ENCODE measurements at regions not wholly inside any gene's neighbourhood (a gene's known extent, or its start where the extent isn't known, plus 50 kb on each side); places are given as distances from the start of the nearest gene placed in this dataset.

- Histone ChIP-seq H3K4me3 (ENCODE audit: control insufficient read depth in 2 of 3, extremely low read depth in 1 of 3, insufficient read depth in 2 of 3, low read depth in 1 of 3, low read length in 3 of 3) (no peak overlapping the region), H3K9me1 (ENCODE audit: control insufficient read depth, extremely low read depth, insufficient read depth, low read length) (no peaks in the 10 kb centered on the region), H3K36me3 (ENCODE audit: control insufficient read depth in 2 of 2, extremely low read depth in 1 of 2, insufficient read depth in 2 of 2, low read length in 2 of 2) (no peaks in the 10 kb centered on the region), H3K4me2 (ENCODE audit: control insufficient read depth, extremely low read depth, insufficient read depth, low read depth, low read length) (no peak overlapping the region), H2AFZ (ENCODE audit: control insufficient read depth, low read length) (no peak overlapping the region), H3K27ac (ENCODE audit: control insufficient read depth, insufficient read depth, low read length) (no peak overlapping the region), H3K27me3 (ENCODE audit: control insufficient read depth, extremely low read depth, insufficient read depth, low read length) (no peaks in the 10 kb centered on the region), H3K9me3 (ENCODE audit: control insufficient read depth, low read depth, low read length) (no peaks in the 10 kb centered on the region), H3K79me2 (ENCODE audit: control insufficient read depth, insufficient read depth, low read length) (no peaks in the 10 kb centered on the region), H3K4me1 (ENCODE audit: control insufficient read depth, extremely low read depth, insufficient read depth, low read length) (peaks cover 7% of the 10 kb centered on the region), H4K20me1 (ENCODE audit: control insufficient read depth, extremely low read depth, insufficient read depth, low read length) (no peaks in the 10 kb centered on the region), H3K9ac (ENCODE audit: control insufficient read depth, extremely low read depth, insufficient read depth, low read length) (no peak overlapping the region)
- dilution Hi-C loops (cut with MboI; ENCODE audit: extremely low pct_ligation_motif_present, low sequenced_read_pairs) = no loop called here
- DNase-seq (ENCODE audit: low read depth, low spot score) (no peak), FAIRE-seq (no peak)
- TF ChIP-seq CTCF (optimal IDR thresholded peaks at IDR 0.05 in 1 of 3, IDR thresholded peaks at IDR 0.05 in 1 of 3, conservative IDR thresholded peaks at IDR 0.05 in 1 of 3; ENCODE audit: extremely low read depth in 1 of 3, insufficient read depth in 2 of 3, low read length in 3 of 3) = no peak
- no peak for TF ChIP-seq EZH2 (IDR thresholded peaks at IDR 0.05; ENCODE audit: low read length)
Observed at GRCh38 chr3:17983106-17983505, 240.7 kb upstream of the TBC1D5 start.

- FAIRE-seq (no peak), DNase-seq (ENCODE audit: low read depth, low spot score) (no peak)
- H3K79me2 ChIP-seq (ENCODE audit: control insufficient read depth, insufficient read depth, low read length) = no peaks in the 10 kb centered on the region
Observed at GRCh38 chr3:17982211-17982880, 239.9 kb upstream of the TBC1D5 start.

More at GRCh38 chr3:17982211-17982880, 239.9 kb upstream of the TBC1D5 start:
- TF ChIP-seq EZH2 (IDR thresholded peaks at IDR 0.05; ENCODE audit: low read length) = no peak
- TF ChIP-seq CTCF (optimal IDR thresholded peaks at IDR 0.05 in 1 of 3, IDR thresholded peaks at IDR 0.05 in 1 of 3, conservative IDR thresholded peaks at IDR 0.05 in 1 of 3; ENCODE audit: extremely low read depth in 1 of 3, insufficient read depth in 2 of 3, low read length in 3 of 3) = no peak
- no peak overlapping the region for H3K27ac ChIP-seq (ENCODE audit: control insufficient read depth, insufficient read depth, low read length)
- no peaks in the 10 kb centered on the region for H3K36me3 ChIP-seq (ENCODE audit: control insufficient read depth in 2 of 2, extremely low read depth in 1 of 2, insufficient read depth in 2 of 2, low read length in 2 of 2)
- H4K20me1 ChIP-seq (ENCODE audit: control insufficient read depth, extremely low read depth, insufficient read depth, low read length) = no peaks in the 10 kb centered on the region
- no peaks in the 10 kb centered on the region for H3K27me3 ChIP-seq (ENCODE audit: control insufficient read depth, extremely low read depth, insufficient read depth, low read length)
- no peak overlapping the region for H2AFZ ChIP-seq (ENCODE audit: control insufficient read depth, low read length)
- no peak overlapping the region for H3K4me2 ChIP-seq (ENCODE audit: control insufficient read depth, extremely low read depth, insufficient read depth, low read depth, low read length)
- dilution Hi-C loops (cut with MboI; ENCODE audit: extremely low pct_ligation_motif_present, low sequenced_read_pairs) = no loop called here
- H3K9me3 ChIP-seq (ENCODE audit: control insufficient read depth, low read depth, low read length) = no peaks in the 10 kb centered on the region
- no peaks in the 10 kb centered on the region for H3K9me1 ChIP-seq (ENCODE audit: control insufficient read depth, extremely low read depth, insufficient read depth, low read length)
- no peak overlapping the region for H3K4me3 ChIP-seq (ENCODE audit: control insufficient read depth in 2 of 3, extremely low read depth in 1 of 3, insufficient read depth in 2 of 3, low read depth in 1 of 3, low read length in 3 of 3)
- no peak overlapping the region for H3K9ac ChIP-seq (ENCODE audit: control insufficient read depth, extremely low read depth, insufficient read depth, low read length)
- H3K4me1 ChIP-seq (ENCODE audit: control insufficient read depth, extremely low read depth, insufficient read depth, low read length) = peaks cover 7% of the 10 kb centered on the region
